B cell (primary cell): ENCODE measurements at regions not wholly inside any gene's neighbourhood (a gene's known extent, or its start where the extent isn't known, plus 50 kb on each side); places are given as distances from the start of the nearest gene placed in this dataset.

Experiments used
- EZH2 ChIP-seq: IDR thresholded peaks from 2 replicates; pipeline ENCODE4 v1.6.1; 2012; ENCODE audit warnings: borderline replicate concordance, low read depth, mild to moderate bottlenecking, moderate library complexity, low read length; ENCODE audit not compliant: insufficient read depth, poor library complexity, severe bottlenecking
- TF ChIP-seq, protein P1 (sequence below): fragments of 200-600 bp; IDR thresholded peaks from one replicate; pipeline ENCODE4 v1.8.0; 2022; ENCODE audit warnings: antibody characterized with exemption, mild to moderate bottlenecking

GRCh38 chr2:36097022-36097421 lies 258.6 kb upstream of the CRIM1 start:
- TF ChIP-seq, protein P1, sequence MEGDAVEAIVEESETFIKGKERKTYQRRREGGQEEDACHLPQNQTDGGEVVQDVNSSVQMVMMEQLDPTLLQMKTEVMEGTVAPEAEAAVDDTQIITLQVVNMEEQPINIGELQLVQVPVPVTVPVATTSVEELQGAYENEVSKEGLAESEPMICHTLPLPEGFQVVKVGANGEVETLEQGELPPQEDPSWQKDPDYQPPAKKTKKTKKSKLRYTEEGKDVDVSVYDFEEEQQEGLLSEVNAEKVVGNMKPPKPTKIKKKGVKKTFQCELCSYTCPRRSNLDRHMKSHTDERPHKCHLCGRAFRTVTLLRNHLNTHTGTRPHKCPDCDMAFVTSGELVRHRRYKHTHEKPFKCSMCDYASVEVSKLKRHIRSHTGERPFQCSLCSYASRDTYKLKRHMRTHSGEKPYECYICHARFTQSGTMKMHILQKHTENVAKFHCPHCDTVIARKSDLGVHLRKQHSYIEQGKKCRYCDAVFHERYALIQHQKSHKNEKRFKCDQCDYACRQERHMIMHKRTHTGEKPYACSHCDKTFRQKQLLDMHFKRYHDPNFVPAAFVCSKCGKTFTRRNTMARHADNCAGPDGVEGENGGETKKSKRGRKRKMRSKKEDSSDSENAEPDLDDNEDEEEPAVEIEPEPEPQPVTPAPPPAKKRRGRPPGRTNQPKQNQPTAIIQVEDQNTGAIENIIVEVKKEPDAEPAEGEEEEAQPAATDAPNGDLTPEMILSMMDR: no peak
- no peak for TF ChIP-seq EZH2
